ENCODE measurements at regions not wholly inside any gene's neighbourhood (a gene's known extent, or its start where the extent isn't known, plus 50 kb on each side); places are given as distances from the start of the nearest gene placed in this dataset.
"Not testable (repeated sequence)": the region's sequence is repeated elsewhere in the genome, so short reads cannot be mapped to it uniquely, and the experiment has no call there.

- Histone ChIP-seq H3K36me3 (ENCODE audit: insufficient read depth, low read length) (no peaks in the 10 kb centered on the region), H3K27me3 (ENCODE audit: insufficient read depth, low read length) (no peaks in the 10 kb centered on the region), H3K4me3 (ENCODE audit: low read length) (no peak overlapping the region), H3K27ac (ENCODE audit: low read depth, low read length) (no peak overlapping the region), H3K4me1 (ENCODE audit: insufficient read depth, low read length) (peaks cover 17% of the 10 kb centered on the region), H3K9me3 (ENCODE audit: insufficient read depth, low read depth, low read length) (no peaks in the 10 kb centered on the region), H3K9ac (ENCODE audit: low read depth, low read length) (no peak overlapping the region)
Observed at GRCh38 chr14:25394356-25394755, 344.4 kb upstream of the STXBP6 start.

GRCh38 chr14:25389948-25390347 is 340.0 kb upstream of the STXBP6 start:
- no peak overlapping the region for H3K9ac ChIP-seq (ENCODE audit: low read depth, low read length)
- H3K4me1 ChIP-seq (ENCODE audit: insufficient read depth, low read length) = 0 out of 2 replicates have a peak, but pooled peaks cover 5% of the 10 kb centered on the region
- H3K27ac ChIP-seq (ENCODE audit: low read depth, low read length) = no peak overlapping the region
- WGBS = 100% methylated on average over 1 of the region's 2 CpGs
- no peaks in the 10 kb centered on the region for H3K27me3 ChIP-seq (ENCODE audit: insufficient read depth, low read length)
- H3K36me3 ChIP-seq (ENCODE audit: insufficient read depth, low read length) = no peaks in the 10 kb centered on the region
- no peak overlapping the region for H3K4me3 ChIP-seq (ENCODE audit: low read length)
- H3K9me3 ChIP-seq (ENCODE audit: insufficient read depth, low read depth, low read length) = 0 out of 2 replicates have a peak, but pooled peaks cover 7% of the 10 kb centered on the region

- Histone ChIP-seq H3K9me3 (ENCODE audit: insufficient read depth, low read depth, low read length) (0 out of 2 replicates have a peak, but pooled peaks cover 5% of the 10 kb centered on the region), H3K4me3 (ENCODE audit: low read length) (no peak overlapping the region)
- 65% methylated on average over 3 of the region's 3 CpGs for WGBS
Observed at GRCh38 chr14:25381498-25381897, 331.6 kb upstream of the STXBP6 start.

GRCh38 chr14:25375639-25376038 is 325.7 kb upstream of the STXBP6 start:
- H3K36me3 ChIP-seq (ENCODE audit: insufficient read depth, low read length) = no peaks in the 10 kb centered on the region
- no peak overlapping the region for H3K27ac ChIP-seq (ENCODE audit: low read depth, low read length)
- peaks cover 2% of the 10 kb centered on the region; the same call in 1 of the 2 replicates for H3K9me3 ChIP-seq (ENCODE audit: insufficient read depth, low read depth, low read length)
- WGBS = 100% methylated on average over 1 of the region's 2 CpGs
- no peak overlapping the region for H3K9ac ChIP-seq (ENCODE audit: low read depth, low read length)
- no peaks in the 10 kb centered on the region for H3K4me1 ChIP-seq (ENCODE audit: insufficient read depth, low read length)
- H3K4me3 ChIP-seq (ENCODE audit: low read length) = no peak overlapping the region
- no peaks in the 10 kb centered on the region for H3K27me3 ChIP-seq (ENCODE audit: insufficient read depth, low read length)

More at GRCh38 chr14:25381498-25381897, 331.6 kb upstream of the STXBP6 start:
- Histone ChIP-seq H3K36me3 (ENCODE audit: insufficient read depth, low read length) (no peaks in the 10 kb centered on the region), H3K4me1 (ENCODE audit: insufficient read depth, low read length) (no peaks in the 10 kb centered on the region), H3K27me3 (ENCODE audit: insufficient read depth, low read length) (no peaks in the 10 kb centered on the region), H3K27ac (ENCODE audit: low read depth, low read length) (no peak overlapping the region), H3K9ac (ENCODE audit: low read depth, low read length) (no peak overlapping the region)

GRCh38 chr14:25371068-25371467 is 321.1 kb upstream of the STXBP6 start:
- WGBS = 91% methylated on average over 1 of the region's 1 CpG
- Histone ChIP-seq H3K4me1 (ENCODE audit: insufficient read depth, low read length) (no peaks in the 10 kb centered on the region), H3K9me3 (ENCODE audit: insufficient read depth, low read depth, low read length) (peaks cover 4% of the 10 kb centered on the region; the same call in 1 of the 2 replicates), H3K27ac (ENCODE audit: low read depth, low read length) (no peak overlapping the region), H3K9ac (ENCODE audit: low read depth, low read length) (no peak overlapping the region), H3K4me3 (ENCODE audit: low read length) (no peak overlapping the region), H3K27me3 (ENCODE audit: insufficient read depth, low read length) (no peaks in the 10 kb centered on the region), H3K36me3 (ENCODE audit: insufficient read depth, low read length) (no peaks in the 10 kb centered on the region)

GRCh38 chr14:25370057-25370456 is 320.1 kb upstream of the STXBP6 start:
- H3K36me3 ChIP-seq (ENCODE audit: insufficient read depth, low read length); H3K4me1 ChIP-seq (ENCODE audit: insufficient read depth, low read length); H3K4me3 ChIP-seq (ENCODE audit: low read length); H3K9ac ChIP-seq (ENCODE audit: low read depth, low read length); H3K9me3 ChIP-seq (ENCODE audit: insufficient read depth, low read depth, low read length); H3K27ac ChIP-seq (ENCODE audit: low read depth, low read length); H3K27me3 ChIP-seq (ENCODE audit: insufficient read depth, low read length): not testable (repeated sequence)
- 95% methylated on average over 10 of the region's 10 CpGs for WGBS

GRCh38 chr14:25358330-25358729 is 308.4 kb upstream of the STXBP6 start:
- Histone ChIP-seq H3K4me1 (ENCODE audit: insufficient read depth, low read length) (no peaks in the 10 kb centered on the region), H3K27me3 (ENCODE audit: insufficient read depth, low read length) (no peaks in the 10 kb centered on the region), H3K9ac (ENCODE audit: low read depth, low read length) (no peak overlapping the region), H3K36me3 (ENCODE audit: insufficient read depth, low read length) (no peaks in the 10 kb centered on the region), H3K4me3 (ENCODE audit: low read length) (no peak overlapping the region), H3K9me3 (ENCODE audit: insufficient read depth, low read depth, low read length) (no peaks in the 10 kb centered on the region), H3K27ac (ENCODE audit: low read depth, low read length) (no peak overlapping the region)
- 92% methylated on average over 1 of the region's 1 CpG for WGBS

- H3K27ac ChIP-seq (ENCODE audit: low read depth, low read length) = no peak overlapping the region
- no peak overlapping the region for H3K4me3 ChIP-seq (ENCODE audit: low read length)
Observed at GRCh38 chr14:25351269-25351668, 301.3 kb upstream of the STXBP6 start.

GRCh38 chr14:25350802-25351201 is 300.9 kb upstream of the STXBP6 start:
- Histone ChIP-seq H3K4me1 (ENCODE audit: insufficient read depth, low read length) (no peaks in the 10 kb centered on the region), H3K4me3 (ENCODE audit: low read length) (no peak overlapping the region), H3K27ac (ENCODE audit: low read depth, low read length) (no peak overlapping the region), H3K36me3 (ENCODE audit: insufficient read depth, low read length) (no peaks in the 10 kb centered on the region), H3K9ac (ENCODE audit: low read depth, low read length) (no peak overlapping the region), H3K27me3 (ENCODE audit: insufficient read depth, low read length) (no peaks in the 10 kb centered on the region), H3K9me3 (ENCODE audit: insufficient read depth, low read depth, low read length) (no peaks in the 10 kb centered on the region)
- WGBS = 95% methylated on average over 4 of the region's 4 CpGs

More at GRCh38 chr14:25351269-25351668, 301.3 kb upstream of the STXBP6 start:
- Histone ChIP-seq H3K4me1 (ENCODE audit: insufficient read depth, low read length) (no peaks in the 10 kb centered on the region), H3K36me3 (ENCODE audit: insufficient read depth, low read length) (no peaks in the 10 kb centered on the region), H3K27me3 (ENCODE audit: insufficient read depth, low read length) (no peaks in the 10 kb centered on the region), H3K9ac (ENCODE audit: low read depth, low read length) (no peak overlapping the region), H3K9me3 (ENCODE audit: insufficient read depth, low read depth, low read length) (no peaks in the 10 kb centered on the region)
- 94% methylated on average over 4 of the region's 4 CpGs for WGBS

GRCh38 chr14:25350021-25350420 is 300.1 kb upstream of the STXBP6 start:
- no peaks in the 10 kb centered on the region for H3K36me3 ChIP-seq (ENCODE audit: insufficient read depth, low read length)
- no peaks in the 10 kb centered on the region for H3K27me3 ChIP-seq (ENCODE audit: insufficient read depth, low read length)
- 96% methylated on average over 3 of the region's 3 CpGs for WGBS
- H3K4me3 ChIP-seq (ENCODE audit: low read length) = no peak overlapping the region
- H3K9ac ChIP-seq (ENCODE audit: low read depth, low read length) = no peak overlapping the region
- H3K9me3 ChIP-seq (ENCODE audit: insufficient read depth, low read depth, low read length) = no peaks in the 10 kb centered on the region
- H3K4me1 ChIP-seq (ENCODE audit: insufficient read depth, low read length) = no peaks in the 10 kb centered on the region
- H3K27ac ChIP-seq (ENCODE audit: low read depth, low read length) = no peak overlapping the region

GRCh38 chr14:25349269-25349668 is 299.3 kb upstream of the STXBP6 start:
- Histone ChIP-seq H3K4me3 (ENCODE audit: low read length) (no peak overlapping the region), H3K9ac (ENCODE audit: low read depth, low read length) (no peak overlapping the region), H3K4me1 (ENCODE audit: insufficient read depth, low read length) (no peaks in the 10 kb centered on the region), H3K27ac (ENCODE audit: low read depth, low read length) (no peak overlapping the region), H3K9me3 (ENCODE audit: insufficient read depth, low read depth, low read length) (no peaks in the 10 kb centered on the region), H3K36me3 (ENCODE audit: insufficient read depth, low read length) (no peaks in the 10 kb centered on the region), H3K27me3 (ENCODE audit: insufficient read depth, low read length) (no peaks in the 10 kb centered on the region)
- 96% methylated on average over 1 of the region's 1 CpG for WGBS

- Histone ChIP-seq H3K9ac (ENCODE audit: low read depth, low read length) (no peak overlapping the region), H3K27ac (ENCODE audit: low read depth, low read length) (no peak overlapping the region)
- 100% methylated on average over 1 of the region's 1 CpG for WGBS
Observed at GRCh38 chr14:25340882-25341281, 290.9 kb upstream of the STXBP6 start.

More at GRCh38 chr14:25340882-25341281, 290.9 kb upstream of the STXBP6 start:
- H3K36me3 ChIP-seq (ENCODE audit: insufficient read depth, low read length) = no peaks in the 10 kb centered on the region
- no peaks in the 10 kb centered on the region for H3K27me3 ChIP-seq (ENCODE audit: insufficient read depth, low read length)
- peaks cover 28% of the 10 kb centered on the region; the same call in 1 of the 2 replicates for H3K9me3 ChIP-seq (ENCODE audit: insufficient read depth, low read depth, low read length)
- H3K4me3 ChIP-seq (ENCODE audit: low read length) = no peak overlapping the region
- H3K4me1 ChIP-seq (ENCODE audit: insufficient read depth, low read length) = no peaks in the 10 kb centered on the region

All from HUES64 (cell line).